Lower lobe of right lung (tissue), 2 donors: ENCODE measurements at regions not wholly inside any gene's neighbourhood (a gene's known extent, or its start where the extent isn't known, plus 50 kb on each side); places are given as distances from the start of the nearest gene placed in this dataset.

ENCODE experiments used
- ATAC-seq, 2 donors: fragments of 200-7000 bp; cut with Tn5 transposase; one replicate each; pipeline ENCODE4 v1.9.1; 2020 to 2022; ENCODE audit warnings: mild to moderate bottlenecking in 2 of 2, moderate library complexity in 2 of 2
- DNase-seq: peaks from one replicate; pipeline ENCODE4 v3.0.0-alpha.2; 2020
- H3K27ac ChIP-seq: fragments of 200-600 bp; one replicate; pipeline ENCODE4 v1.8.0; 2022
- H3K27me3 ChIP-seq: fragments of 200-600 bp; one replicate; pipeline ENCODE4 v1.8.0; 2022; ENCODE audit warnings: low read depth
- H3K36me3 ChIP-seq: fragments of 200-600 bp; one replicate; pipeline ENCODE4 v1.8.0; 2022; ENCODE audit warnings: mild to moderate bottlenecking
- H3K4me1 ChIP-seq: fragments of 200-600 bp; one replicate; pipeline ENCODE4 v1.8.0; 2022
- H3K4me3 ChIP-seq: fragments of 200-600 bp; one replicate; pipeline ENCODE4 v1.8.0; 2022; ENCODE audit warnings: mild to moderate bottlenecking
- H3K9me3 ChIP-seq: fragments of 200-600 bp; one replicate; pipeline ENCODE4 v1.8.0; 2022
- CTCF ChIP-seq: fragments of 200-600 bp; IDR thresholded peaks from one replicate; pipeline ENCODE4 v1.8.0; 2022; ENCODE audit warnings: antibody characterized with exemption, mild to moderate bottlenecking
- intact Hi-C: fragments of 100-400 bp; cut with DNase I; formaldehyde crosslinking; loops from one replicate; pipeline ENCODE4 v1.11.0; 2022
- donor health status: DM: no; HTN: yes; CAD: no; lungs with severe emphysema.

- Histone ChIP-seq H3K27ac (no peak overlapping the region), H3K36me3 (no peaks in the 10 kb centered on the region)
- intact Hi-C loops = no loop called here
Observed at GRCh38 chr5:121704291-121704690, 147.4 kb upstream of the FTMT start.

GRCh38 chr5:121706686-121707085, 145.0 kb upstream of the FTMT start:
- no peak for DNase-seq
- intact Hi-C loops = no loop called here
- ATAC-seq = no peak
- no peak for TF ChIP-seq CTCF
- no peak overlapping the region for H3K27ac ChIP-seq
- H3K27me3 ChIP-seq = no peaks in the 10 kb centered on the region
- no peak overlapping the region for H3K4me3 ChIP-seq
- H3K9me3 ChIP-seq = no peaks in the 10 kb centered on the region
- H3K4me1 ChIP-seq = no peaks in the 10 kb centered on the region
- no peaks in the 10 kb centered on the region for H3K36me3 ChIP-seq

More at GRCh38 chr5:121704291-121704690, 147.4 kb upstream of the FTMT start:
- TF ChIP-seq CTCF = no peak
- no peak overlapping the region for H3K4me3 ChIP-seq
- no peaks in the 10 kb centered on the region for H3K4me1 ChIP-seq
- H3K27me3 ChIP-seq = no peaks in the 10 kb centered on the region
- no peak for DNase-seq
- no peaks in the 10 kb centered on the region for H3K9me3 ChIP-seq
- ATAC-seq = no peak

- no peaks in the 10 kb centered on the region for H3K36me3 ChIP-seq
- no peak overlapping the region for H3K4me3 ChIP-seq
- H3K4me1 ChIP-seq = no peaks in the 10 kb centered on the region
- no peaks in the 10 kb centered on the region for H3K27me3 ChIP-seq
- H3K27ac ChIP-seq = no peak overlapping the region
- DNase-seq (no peak), ATAC-seq (no peak)
- no peaks in the 10 kb centered on the region for H3K9me3 ChIP-seq
- intact Hi-C loops = no loop called here
- no peak for TF ChIP-seq CTCF
Observed at GRCh38 chr5:121707178-121707577, 144.5 kb upstream of the FTMT start.

- Histone ChIP-seq H3K27me3 (no peaks in the 10 kb centered on the region), H3K4me3 (no peak overlapping the region), H3K4me1 (no peaks in the 10 kb centered on the region), H3K27ac (no peak overlapping the region), H3K36me3 (no peaks in the 10 kb centered on the region), H3K9me3 (no peaks in the 10 kb centered on the region)
- ATAC-seq (no peak), DNase-seq (no peak)
- intact Hi-C loops = no loop called here
- TF ChIP-seq CTCF = no peak
Observed at GRCh38 chr5:121711416-121711815, 140.3 kb upstream of the FTMT start.

GRCh38 chr5:121719255-121719654, 132.4 kb upstream of the FTMT start:
- intact Hi-C loops = no loop called here
- no peak for ATAC-seq

More at GRCh38 chr5:121719255-121719654, 132.4 kb upstream of the FTMT start:
- no peak for TF ChIP-seq CTCF
- no peak for DNase-seq
- no peak overlapping the region for H3K27ac ChIP-seq
- no peaks in the 10 kb centered on the region for H3K27me3 ChIP-seq
- no peak overlapping the region for H3K4me3 ChIP-seq
- no peaks in the 10 kb centered on the region for H3K36me3 ChIP-seq
- peaks cover 3% of the 10 kb centered on the region for H3K9me3 ChIP-seq
- H3K4me1 ChIP-seq = no peaks in the 10 kb centered on the region
